ENCODE measurements at regions not wholly inside any gene's neighbourhood (a gene's known extent, or its start where the extent isn't known, plus 50 kb on each side); places are given as distances from the start of the nearest gene placed in this dataset.

DNA sequence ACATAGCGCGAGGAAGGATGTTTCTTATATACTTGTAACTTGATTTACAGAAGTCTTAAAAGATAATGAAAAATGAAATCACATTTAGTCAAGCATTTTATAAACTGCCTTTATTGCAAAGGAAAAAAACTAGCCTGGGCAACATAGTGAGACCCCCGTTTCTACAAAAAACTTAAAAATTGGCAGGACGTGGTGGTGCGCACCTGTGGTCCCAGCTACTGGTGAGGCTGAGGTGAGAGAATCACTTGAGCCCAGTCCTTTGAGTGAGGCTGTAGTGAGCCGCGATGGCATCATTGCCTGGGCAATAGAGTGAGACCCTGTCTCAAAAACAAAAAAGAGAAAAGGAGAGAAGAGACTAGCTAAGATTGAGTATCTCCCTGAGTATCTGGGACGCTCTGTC lies 145.2 kb upstream of the CIBAR2 start:
- TF ChIP-seq, protein P1, sequence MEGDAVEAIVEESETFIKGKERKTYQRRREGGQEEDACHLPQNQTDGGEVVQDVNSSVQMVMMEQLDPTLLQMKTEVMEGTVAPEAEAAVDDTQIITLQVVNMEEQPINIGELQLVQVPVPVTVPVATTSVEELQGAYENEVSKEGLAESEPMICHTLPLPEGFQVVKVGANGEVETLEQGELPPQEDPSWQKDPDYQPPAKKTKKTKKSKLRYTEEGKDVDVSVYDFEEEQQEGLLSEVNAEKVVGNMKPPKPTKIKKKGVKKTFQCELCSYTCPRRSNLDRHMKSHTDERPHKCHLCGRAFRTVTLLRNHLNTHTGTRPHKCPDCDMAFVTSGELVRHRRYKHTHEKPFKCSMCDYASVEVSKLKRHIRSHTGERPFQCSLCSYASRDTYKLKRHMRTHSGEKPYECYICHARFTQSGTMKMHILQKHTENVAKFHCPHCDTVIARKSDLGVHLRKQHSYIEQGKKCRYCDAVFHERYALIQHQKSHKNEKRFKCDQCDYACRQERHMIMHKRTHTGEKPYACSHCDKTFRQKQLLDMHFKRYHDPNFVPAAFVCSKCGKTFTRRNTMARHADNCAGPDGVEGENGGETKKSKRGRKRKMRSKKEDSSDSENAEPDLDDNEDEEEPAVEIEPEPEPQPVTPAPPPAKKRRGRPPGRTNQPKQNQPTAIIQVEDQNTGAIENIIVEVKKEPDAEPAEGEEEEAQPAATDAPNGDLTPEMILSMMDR (IDR thresholded peaks at IDR 0.05), result no peak
- TF ChIP-seq POLR2A (IDR thresholded peaks at IDR 0.05), result no peak
- no peak for TF ChIP-seq EP300 (IDR thresholded peaks at IDR 0.05)
